Hematopoietic multipotent progenitor cell (in vitro differentiated cells): ENCODE measurements at regions not wholly inside any gene's neighbourhood (a gene's known extent, or its start where the extent isn't known, plus 50 kb on each side); places are given as distances from the start of the nearest gene placed in this dataset.
A peak's percentile ranks its signal among the peaks of the same experiment; 100 is the strongest.

ENCODE experiments used
- DNase-seq, 3 donors: peaks; one replicate each; pipeline ENCODE4 v3.0.0-alpha.2; 2011 to 2015; ENCODE audit warnings: low read depth in 2 of 3, low spot score in 2 of 3

- no peak for DNase-seq
Measured at GRCh38 chr6:50102676-50103075, 52.9 kb upstream of the DEFB112 start.

GRCh38 chr6:50110587-50110986 lies 60.9 kb upstream of the DEFB112 start:
- no peak for DNase-seq

DNA sequence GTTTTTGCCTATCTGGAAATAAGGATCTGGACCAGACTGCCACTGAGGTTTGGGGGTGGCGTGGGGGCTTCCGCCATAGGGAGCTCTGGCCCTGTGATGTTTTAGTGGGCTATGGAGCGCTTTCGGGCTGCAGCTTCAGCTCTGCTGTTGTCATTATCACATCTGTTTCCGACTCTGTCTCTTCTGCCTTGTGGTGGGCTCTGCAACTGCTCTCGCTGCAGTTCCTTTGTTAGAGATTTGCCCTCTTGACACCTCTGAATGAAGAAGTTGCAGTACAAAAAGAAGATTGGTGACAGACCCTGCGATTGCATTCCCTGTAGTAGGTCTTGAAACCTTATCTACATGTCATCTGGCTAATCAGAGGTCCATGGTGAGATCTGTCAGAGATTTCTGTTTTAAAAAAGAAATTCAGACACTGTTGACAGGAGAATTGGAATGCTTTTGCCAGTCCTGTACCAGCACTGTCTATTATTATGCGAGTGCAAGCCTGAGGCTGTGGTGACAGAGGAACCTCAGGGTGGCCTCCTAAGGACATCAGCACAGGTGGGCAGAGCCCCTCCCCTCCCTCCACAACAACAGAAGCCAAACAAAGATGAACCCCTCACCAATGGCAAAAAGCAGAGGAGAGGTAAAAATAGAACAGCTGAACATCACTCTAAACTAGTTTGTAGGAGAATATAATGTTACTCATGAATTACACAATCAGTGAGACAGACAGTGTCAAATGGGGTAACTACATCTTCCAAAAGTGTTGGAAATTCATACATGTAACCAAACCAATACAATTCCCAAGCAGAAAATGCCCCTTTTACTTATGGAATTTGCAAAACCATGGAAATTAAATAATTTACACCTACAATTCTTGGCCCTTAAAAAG lies 63.5 kb upstream of the DEFB112 start:
- no peak for DNase-seq

- no peak for DNase-seq
Measured at GRCh38 chr6:50116390-50116789, 66.7 kb upstream of the DEFB112 start.

DNA sequence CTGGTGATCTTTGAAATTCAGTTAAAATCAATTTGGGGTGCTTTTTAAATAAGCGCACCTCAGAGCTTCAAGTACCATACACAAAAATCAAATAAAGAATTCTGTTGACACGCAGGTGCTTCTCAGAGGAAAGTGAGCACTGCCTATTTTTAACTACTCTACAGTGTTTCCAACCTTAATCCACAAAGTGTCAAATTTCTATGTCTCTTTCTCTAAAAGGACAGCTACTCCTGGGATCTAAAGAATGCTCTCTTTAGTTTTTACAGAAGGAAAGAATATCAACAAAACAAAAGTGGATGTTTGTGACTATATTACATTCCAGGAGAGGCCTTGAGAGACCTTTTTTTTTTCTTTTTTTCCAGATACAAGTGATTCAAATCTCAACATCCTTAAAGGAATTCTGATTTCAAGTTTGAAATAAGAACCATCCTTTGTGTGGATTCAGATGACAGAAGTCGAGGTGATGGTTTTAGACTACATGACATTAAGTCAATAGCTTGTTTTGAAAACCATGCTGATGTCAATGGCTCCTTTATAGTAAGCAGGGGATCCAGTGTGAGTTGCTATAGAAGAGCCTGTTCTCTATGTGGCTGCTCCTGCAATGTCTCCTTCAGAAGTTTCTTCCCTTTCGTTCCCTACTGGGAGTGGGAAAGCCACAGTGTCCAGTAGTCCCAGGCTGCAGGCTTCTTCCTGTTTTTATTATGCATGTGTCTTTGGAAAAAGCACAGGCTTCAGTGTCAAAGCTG lies 67.2 kb upstream of the DEFB112 start:
- DNase-seq: no peak

DNA sequence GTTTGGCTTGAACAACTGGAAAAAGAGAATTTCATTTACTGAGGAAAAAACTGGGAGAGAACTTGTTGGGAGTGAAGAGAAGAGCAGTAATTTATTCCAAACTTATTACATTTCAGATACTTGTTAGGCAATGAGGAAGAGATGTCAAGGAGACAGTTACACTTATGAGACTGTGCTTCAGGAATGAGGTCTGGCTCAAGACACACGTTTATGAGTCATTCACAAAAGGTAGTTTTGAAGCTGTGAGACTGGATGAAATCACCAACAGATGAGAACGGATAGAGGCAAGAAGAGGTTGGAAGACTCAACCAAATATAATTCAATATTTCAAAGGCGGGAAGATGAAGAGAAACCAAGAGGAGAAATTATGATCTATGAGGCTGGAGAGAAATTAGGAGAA lies 70.6 kb upstream of the DEFB112 start:
- no peak for DNase-seq

DNA sequence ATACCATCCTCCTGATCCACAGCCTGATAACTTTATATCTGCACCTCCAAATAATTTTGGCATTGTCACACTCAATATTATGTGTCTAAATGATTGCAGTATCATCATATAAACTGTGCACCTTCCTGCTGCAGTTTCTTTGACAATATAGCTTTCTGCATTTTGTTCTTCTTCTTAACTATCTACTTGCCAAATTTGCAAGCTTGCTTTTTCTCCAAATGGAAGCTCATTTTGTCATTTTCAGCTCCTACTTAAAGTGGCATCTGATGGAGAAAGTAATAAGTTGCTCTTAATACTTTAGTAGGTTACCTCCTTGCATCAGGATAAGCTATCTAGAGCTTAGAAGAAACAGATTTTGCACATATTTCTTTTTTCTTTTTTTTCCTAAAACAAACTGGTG lies 74.0 kb upstream of the DEFB112 start:
- no peak for DNase-seq

DNA sequence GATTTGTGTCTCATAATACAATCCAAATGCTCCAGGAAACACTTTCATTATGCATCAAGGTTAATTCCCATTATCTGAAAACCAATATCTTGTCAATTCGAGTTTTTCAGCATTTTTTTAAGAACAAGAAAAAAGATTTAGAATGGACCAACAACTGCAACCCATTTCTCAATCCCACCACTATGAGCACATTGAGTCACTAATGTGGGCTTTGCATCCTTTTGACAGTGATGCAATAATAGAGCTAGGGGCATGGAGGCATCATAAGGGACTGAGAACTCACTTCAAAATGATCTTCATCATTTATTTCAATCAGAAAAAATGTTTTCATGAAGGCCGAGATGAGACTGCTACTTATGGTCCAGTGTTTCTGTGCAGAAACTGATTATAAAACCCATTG lies 74.8 kb upstream of the DEFB112 start:
- no peak for DNase-seq

- DNase-seq: peak in 2 of 3 donors; percentile 4 to 22
Measured at GRCh38 chr6:50128420-50129005, 78.8 kb upstream of the DEFB112 start.

GRCh38 chr6:50135968-50136367 lies 86.2 kb upstream of the DEFB112 start:
- DNase-seq: no peak

DNA sequence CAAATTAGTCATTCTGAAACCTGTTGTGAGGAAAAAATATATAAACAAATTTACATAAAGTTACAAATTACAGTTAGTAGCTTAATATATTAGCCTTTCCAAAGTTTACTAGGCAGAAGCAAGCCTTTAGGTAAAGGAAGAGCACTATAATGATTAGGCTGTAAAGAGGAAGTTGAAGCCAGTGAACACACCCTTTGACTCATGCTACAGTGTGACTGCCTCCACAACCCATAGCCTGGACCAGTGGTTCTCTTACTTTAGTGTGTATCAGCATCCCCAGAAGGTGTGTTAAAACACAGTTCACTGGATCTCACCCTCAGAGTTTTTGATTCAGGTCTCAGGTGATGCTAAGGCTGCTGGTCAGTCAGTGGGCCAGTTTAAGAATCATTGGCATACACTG lies 91.4 kb upstream of the DEFB112 start:
- DNase-seq: no peak

DNA sequence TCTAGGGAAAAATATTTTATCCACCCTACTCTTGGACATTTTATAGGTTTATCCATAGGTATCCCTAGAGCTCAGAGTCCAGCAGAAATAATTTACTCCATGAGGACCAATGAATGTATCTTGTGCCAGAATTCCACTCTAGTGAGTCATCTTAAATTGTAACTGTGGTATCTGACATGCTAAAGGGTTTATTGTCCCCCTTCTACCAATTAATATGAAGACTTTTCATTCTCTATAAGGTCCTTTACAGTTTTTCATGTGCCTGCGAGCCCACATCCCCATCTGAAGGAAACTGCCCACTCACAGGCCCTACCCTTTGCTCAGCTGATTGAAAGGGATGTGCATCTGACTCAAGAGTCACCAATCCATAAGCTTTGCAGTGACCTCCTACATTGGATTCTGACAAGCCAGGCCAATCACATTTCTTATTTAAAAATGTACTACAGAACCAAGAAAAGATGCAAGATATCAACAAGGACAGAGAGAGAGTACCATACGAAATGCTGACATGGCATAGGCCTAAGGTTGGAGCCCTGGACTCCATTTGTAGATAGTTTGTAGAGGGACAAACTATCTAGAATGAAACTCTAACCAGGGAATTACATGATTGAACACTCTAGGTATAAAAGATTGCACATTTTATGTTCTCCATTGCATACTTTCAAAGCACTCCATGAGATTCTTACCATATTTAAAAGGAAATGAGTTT lies 93.4 kb upstream of the DEFB112 start:
- no peak for DNase-seq

DNA sequence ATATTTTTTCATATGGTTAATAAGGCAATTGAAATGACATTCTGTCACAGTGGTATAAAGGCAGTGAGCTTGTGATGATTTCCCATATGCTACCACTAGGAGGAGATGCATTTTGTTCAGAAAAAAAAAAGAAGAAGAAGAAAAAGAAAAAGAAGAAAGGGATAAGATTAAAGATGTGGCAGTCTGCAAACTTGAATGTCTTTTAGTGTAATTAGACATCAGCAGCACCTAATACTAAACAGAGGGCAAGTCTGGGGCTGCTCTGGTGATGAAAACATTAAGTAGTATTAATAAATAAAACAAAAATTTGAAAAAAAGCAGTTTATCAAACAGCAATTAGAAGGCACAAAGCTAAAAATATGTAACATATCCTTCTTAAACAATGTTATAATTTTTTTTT lies 95.4 kb upstream of the DEFB112 start:
- peak in 1 of 3 donors; percentile 7 for DNase-seq

- no peak for DNase-seq
Measured at GRCh38 chr6:50147371-50147770, 97.6 kb upstream of the DEFB112 start.

DNA sequence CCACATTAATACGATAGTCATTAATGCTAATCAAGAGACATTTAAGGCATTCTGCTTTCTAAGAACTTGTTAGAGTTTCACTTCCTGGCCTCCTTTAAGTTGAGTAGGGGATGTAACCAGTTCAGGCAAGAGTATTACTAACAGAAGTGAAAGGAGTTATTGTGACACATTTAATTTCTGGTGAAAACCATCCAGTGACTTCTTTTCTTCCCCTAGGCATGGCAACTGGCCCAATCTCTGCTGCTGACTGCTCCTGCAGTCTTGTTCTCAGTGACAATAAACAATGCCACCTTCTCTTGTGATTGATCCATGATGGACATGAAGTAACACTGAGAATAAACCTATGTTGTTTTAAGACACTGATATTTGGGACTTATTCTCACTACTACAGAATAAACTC lies 130.9 kb upstream of the DEFB112 start:
- no peak for DNase-seq

DNA sequence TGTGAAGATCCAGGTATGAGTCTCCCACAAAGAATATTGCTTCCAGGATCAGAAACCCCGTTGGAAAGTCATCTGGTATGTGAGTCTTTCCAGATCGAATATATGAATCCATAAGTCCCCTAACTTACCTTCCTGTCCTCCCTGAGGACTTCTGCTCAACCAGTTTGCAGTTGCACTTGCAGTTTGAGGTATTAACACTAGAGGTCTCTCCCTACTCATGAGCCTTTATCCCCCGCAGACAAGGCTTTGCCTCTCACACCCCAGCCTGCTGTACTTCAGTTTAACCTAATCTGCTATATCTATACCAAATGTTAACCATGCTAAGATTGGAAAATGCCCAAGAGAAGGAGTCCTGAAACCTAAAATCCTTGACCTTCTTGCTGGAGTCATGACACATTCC lies 135.3 kb upstream of the DEFB112 start:
- DNase-seq: no peak

DNA sequence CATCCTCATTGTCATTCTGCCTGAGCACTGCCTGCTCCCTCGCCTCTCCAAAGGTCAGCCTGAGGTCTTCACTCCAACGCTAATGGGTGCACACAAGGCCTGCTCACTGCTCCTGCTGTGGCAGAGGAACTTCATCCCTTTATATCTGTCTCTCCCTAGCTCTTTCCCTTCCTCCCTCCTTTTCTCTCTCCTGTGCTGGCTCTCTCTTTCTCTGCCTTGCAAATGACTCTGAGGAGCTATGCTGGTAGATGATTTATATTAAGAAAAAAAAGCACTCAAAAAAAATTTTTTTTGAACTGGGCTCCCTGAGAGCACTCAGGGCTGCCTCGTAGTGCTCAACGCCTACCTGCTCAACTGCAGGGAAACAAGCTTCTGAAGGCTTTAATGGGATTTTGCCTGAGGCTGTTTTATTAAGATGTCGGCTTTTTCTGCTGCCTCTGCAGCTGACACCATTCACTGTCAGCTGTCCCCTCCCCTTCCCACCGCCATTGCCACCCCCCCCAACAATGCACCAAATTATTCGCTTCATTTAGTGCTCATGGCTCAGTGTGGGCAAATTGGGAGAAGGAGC lies 137.7 kb upstream of the DEFB112 start:
- DNase-seq: no peak

- DNase-seq: no peak
Measured at GRCh38 chr6:50198245-50198644, 148.5 kb upstream of the DEFB112 start.

GRCh38 chr6:50202766-50203165 lies 153.0 kb upstream of the DEFB112 start:
- DNase-seq: no peak

DNA sequence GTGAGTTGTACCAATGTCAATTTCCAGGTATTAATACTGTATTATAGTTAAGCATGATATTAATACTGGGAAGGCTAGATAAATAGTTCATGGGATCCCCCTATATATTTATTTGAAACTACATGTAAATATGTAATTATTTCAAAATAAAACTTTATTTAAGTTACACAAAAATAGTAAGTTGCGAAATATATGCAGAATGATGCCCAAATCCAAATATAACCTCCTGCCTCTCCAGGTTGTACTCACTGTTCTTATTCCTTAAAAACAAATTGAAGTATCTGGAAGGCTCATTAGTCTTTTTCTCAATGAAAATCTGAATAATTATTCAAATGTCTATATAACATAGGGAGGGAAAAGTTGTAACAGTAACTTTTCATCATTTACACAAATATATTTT lies 161.9 kb upstream of the DEFB112 start:
- DNase-seq: no peak

- DNase-seq: no peak
Measured at GRCh38 chr6:50213146-50213545, 163.4 kb upstream of the DEFB112 start.
